MM.1S (cell line): ENCODE measurements at regions not wholly inside any gene's neighbourhood (a gene's known extent, or its start where the extent isn't known, plus 50 kb on each side); places are given as distances from the start of the nearest gene placed in this dataset.

ENCODE experiments used
- CTCF ChIP-seq: fragments of 300-600 bp; sonication (generic); IDR thresholded peaks from 2 replicates; pipeline ENCODE4 v1.5.1; 2016; ENCODE audit warnings: antibody characterized with exemption, low read length, mixed read lengths
- EZH2phosphoT487 ChIP-seq: fragments of 300-600 bp; sonication (generic); IDR thresholded peaks from 2 replicates; pipeline ENCODE4 v1.6.1; 2018; ENCODE audit warnings: antibody characterized with exemption, low read length

DNA sequence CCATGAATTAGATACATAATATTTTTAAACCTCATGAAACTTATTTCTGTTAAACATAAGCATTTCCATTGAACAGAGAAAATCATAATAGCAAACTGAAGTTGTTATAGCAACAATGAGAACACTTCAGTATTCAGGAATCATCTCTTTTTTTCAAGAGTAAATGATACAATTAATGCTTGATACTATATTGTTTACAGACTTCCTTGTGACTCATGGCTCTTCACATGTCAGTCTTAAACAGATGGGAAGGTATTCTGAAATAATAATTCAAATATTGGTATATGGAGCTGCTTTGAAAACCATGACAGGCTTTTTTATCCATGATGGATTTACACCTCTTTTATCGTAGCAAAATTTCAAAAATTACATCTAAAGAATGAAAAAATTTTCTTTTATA lies 226.5 kb upstream of the RBMS1 start:
- TF ChIP-seq CTCF (no peak), EZH2phosphoT487 (no peak)
